ENCODE measurements at regions not wholly inside any gene's neighbourhood (a gene's known extent, or its start where the extent isn't known, plus 50 kb on each side); places are given as distances from the start of the nearest gene placed in this dataset.
A peak's percentile ranks its signal among the peaks of the same experiment; 100 is the strongest.

DNA sequence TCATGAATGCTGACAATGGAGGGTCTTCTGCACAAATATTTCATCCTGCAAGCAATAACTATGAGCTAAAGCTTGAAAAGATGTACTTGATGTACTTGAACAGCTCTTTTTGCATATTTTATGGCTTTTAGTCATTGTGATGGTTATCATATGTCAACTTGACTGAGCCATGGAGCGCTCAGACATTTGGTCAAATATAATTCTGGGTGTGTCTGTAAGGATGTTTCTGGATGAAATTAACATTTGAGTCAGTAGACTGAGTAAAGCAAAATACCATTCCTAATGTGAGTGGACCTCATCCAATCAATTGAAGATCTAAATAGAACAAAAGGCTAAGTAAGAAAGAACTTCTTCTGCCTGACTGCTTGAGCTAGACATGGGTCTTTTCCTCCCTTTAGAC lies 509.0 kb downstream of the BCL11A start:
- DNase-seq, result no peak

DNA sequence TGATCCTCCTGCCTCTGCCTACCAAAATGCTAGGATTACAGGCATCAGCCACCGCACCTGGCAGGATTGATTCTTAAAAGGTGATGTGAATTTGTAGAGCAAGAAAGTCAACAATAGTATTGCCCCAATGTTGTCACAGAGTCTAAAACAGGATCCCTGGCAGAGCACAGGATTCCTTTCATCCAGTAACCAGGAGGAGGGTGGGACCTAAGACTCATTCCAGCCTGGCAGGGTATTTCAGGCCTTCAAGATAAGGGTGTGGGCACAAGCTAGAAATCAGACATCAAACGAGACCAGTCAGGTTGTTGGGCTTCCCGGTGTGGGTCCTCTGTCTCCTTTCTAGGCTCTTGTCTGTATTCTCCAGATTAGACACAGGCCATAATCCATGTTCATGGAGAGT lies 511.4 kb downstream of the BCL11A start:
- no peak for DNase-seq

DNA sequence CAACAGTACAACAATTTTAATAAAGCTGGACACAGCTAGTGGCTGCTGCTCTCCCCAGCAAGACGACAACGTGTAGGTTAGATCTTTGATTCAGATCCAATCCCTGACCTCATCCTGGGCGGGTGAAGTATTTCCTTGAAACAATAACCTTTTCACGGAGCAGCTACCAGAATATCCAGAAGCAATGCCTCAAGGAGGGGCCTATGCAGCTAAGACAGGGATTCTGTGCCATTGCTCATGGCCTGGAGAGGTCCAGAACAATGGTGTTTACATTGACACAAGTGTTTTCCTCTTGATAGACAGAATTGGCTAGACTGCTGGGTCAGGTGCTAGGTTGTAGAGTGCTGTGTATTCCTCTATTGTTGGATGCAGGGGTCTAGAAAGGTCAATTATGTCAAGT lies 520.1 kb downstream of the BCL11A start:
- DNase-seq, result peak; percentile 80

DNA sequence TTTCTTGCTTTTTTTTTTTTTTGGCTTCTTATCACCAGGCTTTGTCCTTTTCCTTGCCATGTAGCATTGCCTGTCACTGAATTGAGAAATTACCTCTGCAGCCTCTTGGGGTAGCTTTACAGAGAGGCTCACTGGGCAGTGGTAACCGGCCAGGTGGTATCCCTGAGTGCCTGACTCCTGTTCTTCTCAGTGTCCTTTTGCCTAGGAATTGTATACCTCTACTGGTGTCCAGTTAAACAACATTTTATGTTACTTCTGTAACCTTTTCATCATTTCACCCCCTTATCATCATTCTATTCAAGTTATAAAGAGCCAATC lies 523.9 kb downstream of the BCL11A start:
- DNase-seq, result no peak

DNA sequence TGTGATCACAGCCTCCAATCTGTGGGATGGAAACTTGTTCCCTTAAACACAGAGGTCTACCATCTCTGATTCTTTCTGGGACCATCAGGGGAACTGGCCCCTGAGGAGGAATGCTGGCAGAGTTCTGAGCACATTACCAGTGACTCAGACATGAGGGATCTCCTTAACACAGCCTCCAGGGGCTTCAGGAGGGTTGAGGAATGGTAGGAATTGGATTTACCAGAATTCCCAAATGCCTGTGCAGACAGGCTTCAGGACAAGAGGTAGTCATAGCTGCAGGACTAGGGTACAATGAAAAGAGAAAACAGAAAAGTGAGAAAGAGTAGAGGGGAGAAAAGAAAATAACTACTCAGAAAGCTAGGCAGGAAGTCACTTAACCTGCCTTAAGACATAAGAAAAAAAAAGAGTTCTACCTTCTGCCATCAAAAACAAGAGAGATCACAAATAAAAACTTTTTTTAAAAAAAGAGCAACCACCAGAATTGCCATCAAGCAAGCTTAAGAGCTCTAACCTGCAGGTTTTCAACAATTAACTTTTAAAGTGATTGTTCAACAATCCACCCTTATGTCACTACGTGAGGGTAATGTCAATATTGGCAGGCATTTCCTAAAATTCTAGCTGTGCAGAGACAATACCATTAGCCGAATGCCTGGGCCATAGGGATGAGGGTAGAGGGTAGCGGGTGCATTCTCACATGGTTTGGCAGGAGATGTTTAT lies 524.4 kb downstream of the BCL11A start:
- DNase-seq, result peak; percentile 9

DNA sequence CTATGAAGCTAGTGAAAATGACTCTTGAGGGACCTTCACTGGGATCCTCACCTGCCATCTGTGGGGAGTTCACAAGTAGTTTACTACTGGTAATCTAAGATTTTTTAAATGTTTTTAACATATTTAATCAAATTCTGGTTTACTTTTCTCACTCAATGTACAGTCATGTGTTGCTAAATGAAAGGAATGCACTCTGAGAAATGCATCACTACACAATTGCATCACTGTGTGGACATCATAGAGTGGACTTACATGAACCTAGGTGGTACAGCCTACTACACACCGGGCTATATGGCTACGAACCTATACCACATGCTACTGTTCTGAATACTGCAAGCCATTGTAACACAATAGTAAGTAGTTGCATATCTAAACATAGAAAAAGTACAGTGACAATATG lies 528.0 kb downstream of the BCL11A start:
- no peak for DNase-seq

DNA sequence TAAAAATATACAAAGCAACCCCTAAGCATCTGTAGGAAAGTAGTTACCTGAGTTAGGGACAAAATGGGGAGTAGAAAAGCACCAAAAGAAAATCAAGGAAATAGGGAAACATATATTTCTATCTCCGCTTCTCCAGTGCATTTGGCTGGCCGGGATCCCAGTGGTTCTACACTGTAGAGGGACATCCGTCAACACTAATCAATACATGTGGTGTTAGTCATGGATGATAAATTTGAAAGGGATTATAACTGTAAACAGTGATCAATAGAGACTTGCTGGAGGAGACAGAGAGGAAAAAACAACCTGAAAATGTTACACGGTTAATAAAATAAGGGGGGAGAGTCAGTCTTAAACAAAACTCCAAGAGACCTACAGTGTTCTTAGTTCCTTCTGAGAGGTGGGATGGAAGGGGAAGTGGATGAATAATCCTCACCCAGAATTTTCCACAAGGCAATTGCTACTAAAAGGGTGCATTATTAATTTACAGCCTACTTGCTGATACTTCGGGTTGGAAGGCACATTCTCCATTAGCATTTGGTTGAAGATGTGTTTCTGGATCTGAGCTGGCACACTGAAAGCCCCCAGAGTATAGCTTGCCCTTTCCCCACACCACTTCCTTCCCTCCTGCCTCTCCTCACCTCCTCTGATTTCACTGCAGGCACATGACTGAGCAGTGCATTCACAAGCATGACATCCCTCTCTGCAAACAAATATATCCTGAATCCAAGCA lies 530.0 kb downstream of the BCL11A start:
- no peak for DNase-seq

DNA sequence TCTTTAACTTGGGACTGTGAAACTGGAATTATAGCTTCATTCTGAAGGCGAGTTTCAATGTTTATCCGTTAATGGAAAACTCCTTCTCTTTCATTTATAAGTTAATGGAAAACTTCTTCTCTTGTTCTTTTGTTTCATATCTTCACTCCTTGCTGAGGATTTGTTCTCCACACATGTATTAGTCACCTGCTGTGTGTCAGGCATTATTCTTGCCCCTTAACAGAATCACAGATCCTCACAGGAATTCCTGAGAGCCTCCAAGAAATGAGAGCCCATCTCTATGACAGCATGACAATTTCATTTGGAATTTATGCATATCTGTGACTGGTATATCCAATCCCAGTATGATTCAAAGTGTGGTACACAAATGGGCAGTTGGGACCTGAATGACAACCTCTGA lies 545.8 kb downstream of the BCL11A start:
- no peak for DNase-seq

DNA sequence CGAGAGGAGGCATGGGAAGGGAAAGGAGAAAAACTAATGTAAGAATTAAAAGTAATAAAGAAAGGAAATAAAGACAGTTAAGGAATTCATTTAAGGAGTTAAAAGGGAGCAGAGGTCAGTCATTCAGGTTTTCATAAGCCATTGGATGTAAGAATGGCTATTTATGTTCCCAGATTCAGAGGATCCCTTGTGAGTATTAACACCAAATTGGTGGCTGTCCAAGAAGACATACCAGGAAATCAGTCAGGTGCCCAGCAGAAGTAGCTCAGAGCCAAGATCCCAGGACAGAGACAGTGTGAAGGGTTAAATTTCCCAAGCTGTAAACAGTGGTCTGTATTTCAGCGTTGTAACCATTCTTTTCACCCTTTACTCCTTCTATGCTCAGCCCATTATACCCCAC lies 550.4 kb downstream of the BCL11A start:
- no peak for DNase-seq

DNA sequence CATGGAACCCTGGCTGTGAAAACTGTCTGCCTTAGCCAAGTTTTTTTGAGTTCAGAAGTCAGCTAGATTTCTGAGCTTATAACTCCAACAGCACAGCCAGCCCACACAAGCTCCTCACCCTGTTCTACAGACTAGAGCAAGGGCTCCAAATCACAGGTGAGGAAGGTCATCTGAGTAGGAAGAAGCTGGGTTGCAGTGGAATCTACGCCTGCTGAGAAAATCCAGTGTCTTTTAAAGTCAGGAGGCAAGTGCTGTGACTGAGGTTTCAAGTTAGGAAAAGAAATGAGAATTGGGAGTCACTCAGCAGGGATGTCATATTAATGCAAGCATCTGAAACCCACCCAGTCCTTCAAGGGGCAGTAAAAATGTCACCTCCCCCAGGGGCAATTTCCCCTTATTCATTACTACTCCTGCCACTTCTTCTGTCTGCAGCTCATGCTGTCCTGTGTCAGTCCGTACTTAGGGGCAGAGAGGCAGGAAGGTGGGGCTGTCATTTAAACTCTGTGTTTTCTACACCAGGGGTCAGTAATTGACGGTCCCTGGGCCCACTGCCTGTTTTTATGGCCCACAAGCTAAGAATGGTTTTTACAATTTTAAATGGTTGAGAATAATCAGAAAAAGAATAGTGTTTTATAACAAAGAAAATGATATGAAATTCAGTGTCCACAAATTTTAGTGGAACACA lies 551.1 kb downstream of the BCL11A start:
- DNase-seq, result no peak

DNA sequence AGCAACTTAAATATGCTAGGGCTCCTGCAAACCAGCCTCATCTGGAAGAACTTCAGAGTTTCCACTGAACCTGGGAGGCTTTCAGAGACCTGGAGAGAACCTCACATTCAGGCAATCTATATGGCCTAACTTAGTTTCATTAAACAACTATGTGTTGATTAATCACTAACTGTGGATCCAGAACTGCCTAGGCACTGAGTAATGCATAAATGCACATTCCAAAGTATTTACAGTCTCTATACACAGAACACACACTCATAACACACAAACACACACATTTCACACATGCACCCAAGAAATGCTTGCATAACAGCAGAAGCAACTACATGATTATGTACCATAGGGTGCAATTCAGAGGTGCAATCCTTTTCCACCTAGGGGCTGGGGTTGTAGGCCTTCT lies 552.8 kb downstream of the BCL11A start:
- DNase-seq, result no peak

DNA sequence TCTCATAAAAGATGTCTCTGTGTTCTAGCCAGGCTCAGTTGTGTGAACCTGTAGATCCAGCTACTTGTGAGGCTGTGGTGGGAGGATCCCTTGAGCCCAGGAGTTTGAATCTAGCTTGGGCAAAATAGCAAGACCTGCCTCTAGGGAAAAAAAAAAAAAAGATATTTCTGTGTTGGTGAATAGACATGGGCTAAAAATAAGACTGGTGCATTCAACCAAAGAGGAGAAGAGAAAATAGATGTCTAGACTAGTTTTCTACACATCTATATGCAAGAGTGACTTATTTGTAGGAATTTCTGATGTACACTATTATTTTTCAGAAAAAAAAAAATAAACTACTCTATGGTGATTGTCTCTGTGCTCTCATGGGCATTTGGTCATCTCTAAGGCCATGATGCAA lies 555.1 kb downstream of the BCL11A start:
- DNase-seq, result no peak

DNA sequence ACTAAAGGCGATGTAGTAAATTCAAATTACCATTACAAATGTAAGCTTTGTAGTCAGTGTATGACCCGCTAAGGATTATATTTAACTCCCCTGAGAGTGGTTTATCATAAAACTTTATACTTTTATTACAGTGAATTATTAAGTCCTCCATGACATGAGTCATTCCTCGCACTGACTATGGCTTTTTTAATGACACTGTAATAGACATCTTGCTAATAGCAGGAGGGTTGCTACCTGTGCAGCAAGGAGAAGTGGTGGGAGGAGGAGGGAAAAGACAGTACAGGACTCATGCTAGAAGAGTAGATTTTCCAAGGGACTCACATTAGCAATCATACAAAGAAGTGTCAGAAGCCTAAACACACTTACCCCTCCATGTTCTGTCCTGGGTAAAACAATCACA lies 556.1 kb downstream of the BCL11A start:
- DNase-seq, result no peak

DNA sequence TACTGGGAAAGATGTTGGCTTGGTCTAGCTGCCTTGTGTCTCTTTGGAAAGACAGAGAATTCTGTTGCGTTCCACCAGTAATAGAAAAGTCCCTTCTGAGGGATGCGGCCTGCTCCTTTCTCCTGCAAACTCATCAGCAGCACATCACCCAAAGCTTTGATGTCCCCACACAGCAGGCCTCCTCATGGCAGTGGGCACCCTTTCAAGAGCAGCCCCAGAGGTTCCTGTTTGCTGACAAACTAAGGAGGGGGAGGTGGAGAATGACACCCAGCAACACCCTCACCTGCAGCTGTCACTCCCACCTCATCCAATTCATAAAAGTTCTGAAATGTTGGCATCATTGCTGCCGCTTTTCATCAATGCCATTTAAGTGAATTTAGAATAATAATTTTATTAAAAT lies 556.6 kb downstream of the BCL11A start:
- DNase-seq, result no peak

DNA sequence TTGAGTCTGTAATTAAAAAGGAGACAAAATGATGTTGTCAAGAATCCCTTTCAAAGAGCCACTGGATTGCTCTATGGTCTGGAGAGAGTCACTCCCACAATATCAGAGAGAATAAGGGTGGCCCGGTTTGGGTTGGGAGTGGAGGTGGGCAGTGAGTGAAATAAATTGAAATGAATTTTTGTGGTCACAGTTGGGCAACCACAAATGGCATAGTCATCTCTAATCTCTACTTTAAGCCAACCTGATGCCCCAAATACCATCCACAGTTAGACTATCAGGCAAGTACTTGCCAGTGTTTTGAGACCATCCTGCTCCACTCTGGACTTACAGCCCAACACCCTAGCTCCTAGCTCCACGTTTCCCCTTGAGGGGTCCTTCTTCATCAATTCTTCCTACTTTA lies 559.7 kb downstream of the BCL11A start:
- DNase-seq, result no peak

DNA sequence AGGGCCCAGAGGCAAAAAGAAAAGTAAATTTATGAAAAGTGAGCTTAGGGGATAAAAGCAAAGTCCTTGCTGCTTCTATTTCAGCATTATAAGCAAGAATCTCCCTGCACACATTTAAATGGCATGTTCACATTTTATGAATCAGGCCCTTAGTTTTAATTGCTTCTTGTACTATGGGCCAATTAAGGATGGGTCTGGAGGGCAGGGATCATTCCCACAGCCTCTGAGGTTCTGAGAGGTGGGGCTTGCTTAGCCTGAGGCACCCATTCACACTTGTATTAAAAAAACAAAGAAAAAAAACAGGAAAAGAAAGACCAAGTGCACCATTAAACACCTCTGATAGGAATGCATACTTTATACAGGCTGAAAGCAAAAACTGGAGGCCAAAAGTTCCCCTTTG lies 565.1 kb downstream of the BCL11A start:
- no peak for DNase-seq

DNA sequence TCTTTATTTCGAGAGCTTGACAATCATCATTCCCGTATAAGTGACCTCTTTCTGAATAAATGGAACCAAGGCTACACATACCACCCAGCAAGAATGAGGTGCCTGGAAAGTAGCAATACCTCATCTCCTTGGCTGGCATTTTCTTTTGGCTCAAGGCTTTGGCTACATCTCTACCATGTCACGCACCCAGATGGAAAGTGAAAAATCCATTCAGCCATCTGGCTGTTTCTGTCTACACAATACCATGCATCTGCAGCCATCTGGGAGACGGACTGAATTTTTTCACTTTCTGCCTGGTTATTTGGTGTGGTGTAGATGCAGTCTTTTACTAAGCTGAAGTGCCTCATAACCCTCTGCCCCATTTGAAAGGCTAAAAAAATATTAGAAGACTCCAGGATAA lies 566.9 kb downstream of the BCL11A start:
- no peak for DNase-seq

DNA sequence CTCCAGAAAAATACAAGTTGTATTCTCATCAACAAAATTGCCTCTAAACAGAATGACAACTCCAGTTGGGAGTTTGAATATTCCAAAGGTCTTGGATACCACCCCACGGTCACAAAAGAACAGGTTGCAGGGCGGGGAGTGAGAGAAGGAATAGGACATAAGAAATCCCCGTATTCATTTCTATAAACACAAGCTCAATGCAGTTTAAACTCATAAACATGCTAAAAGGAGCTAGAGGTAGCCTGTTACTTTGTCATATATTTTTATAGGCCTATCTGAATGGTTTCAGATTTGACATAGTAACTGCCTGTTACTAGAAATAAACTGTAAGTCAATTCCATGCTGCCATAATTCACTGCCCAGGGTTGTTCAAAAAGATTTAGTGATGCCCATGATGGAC lies 567.5 kb downstream of the BCL11A start:
- no peak for DNase-seq

DNA sequence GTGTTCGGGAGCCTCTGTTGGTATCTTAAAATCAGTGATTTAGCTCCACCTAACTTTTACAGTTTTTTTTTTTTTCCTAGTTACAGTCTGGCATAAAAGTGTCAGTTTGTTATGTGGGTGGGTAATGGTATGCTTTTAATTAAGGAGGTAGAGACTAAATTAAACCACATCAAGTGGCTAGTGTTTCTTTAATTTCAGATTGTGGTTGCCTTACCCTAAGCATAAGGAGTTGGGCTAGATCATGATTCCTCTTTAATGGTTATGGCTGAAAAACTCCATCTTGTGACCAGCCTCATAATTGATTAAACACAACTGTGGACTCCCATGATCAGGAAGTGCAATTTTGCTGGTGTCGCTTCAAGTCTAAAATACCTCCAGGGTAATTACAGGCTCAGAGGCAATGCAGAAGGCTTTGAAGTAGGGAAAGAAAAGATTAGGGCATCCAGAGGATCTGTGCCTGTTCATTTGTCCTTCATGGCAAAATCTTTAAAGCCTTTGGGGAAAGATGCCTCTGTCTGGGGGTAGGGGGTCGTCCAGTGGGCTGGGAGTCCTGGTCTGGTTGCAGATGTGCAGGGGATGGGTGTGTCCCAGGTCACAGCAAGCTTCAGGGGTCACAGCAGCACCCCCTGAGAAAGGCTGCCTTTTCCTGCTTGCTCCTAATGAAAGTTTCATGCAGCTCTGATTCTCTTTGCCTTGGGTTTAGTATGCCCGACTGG lies 579.2 kb downstream of the BCL11A start:
- no peak for DNase-seq

DNA sequence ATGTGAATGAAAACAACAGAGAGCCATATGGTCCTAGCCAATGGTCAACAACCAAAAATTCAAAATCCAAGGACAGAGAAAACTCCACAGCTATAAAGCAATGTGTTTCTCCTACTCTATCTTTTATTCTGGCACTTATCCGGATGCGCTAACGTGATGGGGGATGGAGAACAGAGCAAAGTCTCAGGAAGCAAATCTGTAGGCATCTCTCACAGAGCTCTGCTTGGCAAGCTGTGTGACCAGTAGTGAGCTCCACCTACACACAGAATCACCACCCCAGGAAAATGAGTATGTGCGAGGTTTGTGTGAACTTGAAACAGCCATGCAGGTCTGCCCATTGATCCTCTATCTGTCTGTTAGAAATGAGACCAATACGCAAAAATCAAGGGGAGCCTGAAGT lies 584.3 kb downstream of the BCL11A start:
- no peak for DNase-seq

DNA sequence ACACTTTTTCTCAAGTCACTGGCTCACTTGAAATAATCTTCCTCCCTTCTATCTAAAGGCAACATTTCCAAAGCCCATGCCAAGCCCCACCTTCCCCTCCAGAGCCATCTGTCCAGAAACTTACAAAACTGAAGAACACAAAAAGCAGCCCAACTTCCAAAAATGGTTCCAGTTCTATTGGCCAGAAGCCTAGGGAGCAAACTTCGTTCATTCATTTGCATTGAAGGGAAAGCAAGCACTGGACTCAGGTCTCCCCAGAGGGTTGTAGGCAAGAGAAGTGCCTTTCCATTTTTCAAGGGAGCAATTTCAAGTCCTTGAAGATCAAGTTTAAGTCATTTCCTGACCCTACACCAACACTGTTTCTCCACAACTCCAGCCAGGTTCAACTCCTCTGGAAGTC lies 585.0 kb downstream of the BCL11A start:
- DNase-seq, result no peak

DNA sequence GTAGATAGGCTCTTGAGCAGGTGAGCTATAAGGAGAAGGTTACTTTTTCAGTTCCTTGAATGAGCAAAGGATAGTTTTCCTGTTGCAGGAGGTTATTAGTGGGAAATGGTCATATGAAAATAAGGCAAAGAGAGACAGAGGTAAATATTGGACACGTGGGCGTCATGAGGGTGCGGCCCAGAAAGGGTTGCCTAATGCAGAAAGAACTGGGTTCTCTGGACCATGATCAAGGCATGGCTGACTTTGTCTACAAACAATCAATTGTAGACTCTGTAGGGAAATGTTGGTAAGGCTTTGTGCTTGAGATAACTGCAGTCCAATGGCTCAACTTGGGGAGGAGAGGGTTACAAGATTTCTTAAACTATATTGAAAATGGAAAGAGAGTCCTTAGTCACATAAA lies 585.8 kb downstream of the BCL11A start:
- DNase-seq, result no peak

DNA sequence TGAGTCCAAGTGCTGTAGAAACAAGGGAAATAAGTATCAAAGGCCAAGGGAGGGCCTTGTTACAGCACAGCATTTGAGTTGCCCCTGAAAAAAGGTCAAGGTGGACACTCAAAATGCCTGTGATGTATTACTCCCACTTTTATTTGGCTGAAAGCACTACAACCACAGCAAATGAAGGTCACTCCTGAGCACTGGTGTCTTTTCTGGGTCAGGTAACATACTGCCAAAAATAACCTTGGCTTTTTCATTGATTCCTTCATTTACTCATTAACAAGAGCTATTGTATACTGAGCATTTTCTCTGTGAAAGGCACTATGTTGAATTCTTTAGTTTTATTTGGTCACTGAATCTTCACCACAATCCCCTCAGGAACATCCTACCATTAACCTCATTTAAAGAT lies 590.3 kb downstream of the BCL11A start:
- no peak for DNase-seq

DNA sequence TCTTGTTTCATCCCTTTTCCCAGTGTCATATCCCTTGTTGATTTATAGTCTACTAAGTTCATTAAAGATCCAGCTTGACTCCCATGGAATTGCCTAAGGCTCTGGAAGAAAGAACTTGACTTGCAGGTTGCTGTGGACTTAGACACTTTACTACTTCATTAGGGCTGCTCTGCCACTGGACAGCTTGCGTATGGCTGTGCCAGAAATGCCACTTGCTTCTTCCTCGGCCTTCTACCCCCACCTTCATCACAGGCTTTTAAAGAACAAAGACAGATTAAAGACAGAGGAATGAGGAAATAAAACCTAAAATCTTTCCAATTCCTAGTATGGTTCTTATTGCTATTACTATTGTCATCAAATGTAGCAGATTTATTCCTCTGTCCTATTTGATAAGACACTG lies 591.7 kb downstream of the BCL11A start:
- no peak for DNase-seq
